GM12878 (cell line): ENCODE measurements at regions not wholly inside any gene's neighbourhood (a gene's known extent, or its start where the extent isn't known, plus 50 kb on each side); places are given as distances from the start of the nearest gene placed in this dataset.

ENCODE experiments used
- ATAC-seq: fragments of 200-7000 bp; cut with Tn5 transposase; 3 replicates; pipeline ENCODE4 v1.9.1; 2020; ENCODE audit warnings: mild to moderate bottlenecking, moderate library complexity
- BruUV-seq: library from RNA; stranded (reverse); fragments of 400-500 nt; replicated peaks from 2 replicates; lab custom pipeline; 2021; lab: Mats Ljungman, UMichigan
- CTCF ChIA-PET: fragments of 300-600 bp; sonication (Branson Sonifier 250); formaldehyde crosslinking; extraction: SDS; loops from one replicate; lab custom pipeline; 2021; ENCODE audit warnings: inconsistent platforms; lab: Yijun Ruan, JAX
- POLR2A ChIA-PET: fragments of 350-600 bp; formaldehyde crosslinking; extraction: SDS; loops from one replicate; lab custom pipeline; 2021; ENCODE audit warnings: inconsistent platforms; lab: Charles Lee
- RAD21 ChIA-PET: fragments of 300-600 bp; sonication (Branson Sonifier 250); formaldehyde crosslinking; loops from one replicate; lab custom pipeline; 2023; ENCODE audit warnings: antibody characterized with exemption; ENCODE audit not compliant: unreplicated experiment; lab: Charles Lee
- SMC1A ChIA-PET: fragments of 300-600 bp; sonication (Branson Sonifier 250); formaldehyde crosslinking; loops from one replicate; lab custom pipeline; 2023; ENCODE audit not compliant: unreplicated experiment, uncharacterized antibody; lab: Charles Lee
- DNase-seq: peaks from one replicate; pipeline ENCODE4 v3.0.0-alpha.2; 2011; ENCODE audit warnings: low read depth, low spot score
- FAIRE-seq: peaks from 3 replicates; lab custom pipeline; 2011; peaks lifted over from hg19 to GRCh38; lab: Jason Lieb, UNC
- H2AFZ ChIP-seq: 2 replicates; pipeline ENCODE4 v1.6.0; 2011; ENCODE audit warnings: low read depth, low read length, control low read depth; ENCODE audit not compliant: control insufficient read depth
- H3K27ac ChIP-seq: 2 replicates; pipeline ENCODE4 v1.5.1; 2011; ENCODE audit warnings: control low read depth; ENCODE audit not compliant: control insufficient read depth, insufficient read depth
- H3K27me3 ChIP-seq, 2 experiments: replicated peaks in 1 of 2; 2 replicates each; pipeline versions ENCODE4 v1.6.0 to v1.6.1; 2011; ENCODE audit warnings: low read length in 1 of 2; ENCODE audit not compliant: control insufficient read depth in 2 of 2, insufficient read depth in 2 of 2
- H3K36me3 ChIP-seq, 2 experiments: 2 replicates each; pipeline ENCODE4 v1.5.1; 2011; ENCODE audit warnings: low read length in 1 of 2; ENCODE audit not compliant: control insufficient read depth in 2 of 2, insufficient read depth in 2 of 2
- H3K4me1 ChIP-seq: 2 replicates; pipeline ENCODE4 v1.6.1; 2011; ENCODE audit warnings: mild to moderate bottlenecking, low read length, moderate library complexity, mixed read lengths; ENCODE audit not compliant: control insufficient read depth, insufficient read depth
- H3K4me2 ChIP-seq: 2 replicates; pipeline ENCODE4 v1.6.0; 2011; ENCODE audit warnings: control low read depth; ENCODE audit not compliant: control insufficient read depth, insufficient read depth
- H3K4me3 ChIP-seq: fragments of 200-600 bp; sonication (generic); 2 replicates; pipeline ENCODE4 v1.5.1; 2016
- H3K79me2 ChIP-seq: 2 replicates; pipeline ENCODE4 v1.6.0; 2011; ENCODE audit warnings: low read length; ENCODE audit not compliant: control insufficient read depth, insufficient read depth
- H3K9ac ChIP-seq: 2 replicates; pipeline ENCODE4 v1.8.0; 2011; ENCODE audit warnings: low read length, control low read depth, mixed read lengths; ENCODE audit not compliant: control insufficient read depth, insufficient read depth
- H3K9me3 ChIP-seq: replicated peaks from 3 replicates; pipeline ENCODE4 v1.5.1; 2011; ENCODE audit warnings: mild to moderate bottlenecking, low read length; ENCODE audit not compliant: control insufficient read depth, insufficient read depth
- H4K20me1 ChIP-seq: 2 replicates; pipeline ENCODE4 v1.6.0; 2011; ENCODE audit not compliant: control insufficient read depth, insufficient read depth
- EP300 ChIP-seq, 2 experiments: fragments of 150-350 bp in 1 of 2; IDR thresholded peaks; 2 replicates each; pipeline ENCODE4 v1.6.1; 2011 to 2012; ENCODE audit warnings: low read depth in 2 of 2, low read length in 2 of 2, borderline replicate concordance in 1 of 2, improper control_type of control experiment in 1 of 2, inconsistent platforms in 1 of 2; ENCODE audit not compliant: control insufficient read depth in 1 of 2
- KLF5 ChIP-seq: fragments of 450-650 bp; IDR thresholded peaks from 2 replicates; pipeline ENCODE4 v1.6.1; 2014; ENCODE audit warnings: mild to moderate bottlenecking; ENCODE audit not compliant: partially characterized antibody
- ZBED1 ChIP-seq: IDR thresholded peaks from 2 replicates; pipeline ENCODE4 v1.6.1; 2016; ENCODE audit warnings: borderline replicate concordance
- ZZZ3 ChIP-seq: IDR thresholded peaks from 2 replicates; pipeline ENCODE4 v1.6.1; 2011; ENCODE audit warnings: low read depth; ENCODE audit not compliant: control insufficient read depth, insufficient read length
- WGBS: methylation state at CpG from one replicate; pipeline ENCODE4 v1.1.6; 2016; ENCODE audit warnings: low lambda C conversion rate; ENCODE audit not compliant: insufficient replicate concordance, insufficient coverage; ENCODE audit errors: missing lambda C conversion rate; 5-methylcytosine and 5-hydroxymethylcytosine counted together
- in situ Hi-C: fragments of 300-500 bp; cut with MboI; formaldehyde crosslinking; loops from 9 replicates; pipeline ENCODE4 v1.14.3; 2018; ENCODE audit warnings: mixed read lengths
- intact Hi-C: fragments of 100-400 bp; cut with micrococcal nuclease; formaldehyde crosslinking; loops from one replicate; pipeline ENCODE4 v1.14.2; 2022; ENCODE audit not compliant: unreplicated experiment
- TF ChIP-seq, protein P1 (sequence below): IDR thresholded peaks from 2 replicates; pipeline ENCODE4 v1.6.1; 2012; ENCODE audit warnings: low read length, inconsistent platforms
- TF ChIP-seq, protein P2 (sequence below): IDR thresholded peaks from 2 replicates; pipeline ENCODE4 v1.6.1; 2012; ENCODE audit warnings: improper control_type of control experiment, low read depth, low read length; ENCODE audit not compliant: insufficient replicate concordance

- no peak overlapping the region for H3K4me2 ChIP-seq
- H2AFZ ChIP-seq: no peak overlapping the region
- H3K4me1 ChIP-seq: no peaks in the 10 kb centered on the region
- no peak overlapping the region for H3K9ac ChIP-seq
- intact Hi-C loops (no loop called here), in situ Hi-C loops (no loop called here)
- SMC1A ChIA-PET: interaction anchor here (0.7 kb wide), 1 partner anchor 877 kb away, joined by 3 read pairs; no protein-coding TSS in a partner anchor
- TF ChIP-seq, protein P1, sequence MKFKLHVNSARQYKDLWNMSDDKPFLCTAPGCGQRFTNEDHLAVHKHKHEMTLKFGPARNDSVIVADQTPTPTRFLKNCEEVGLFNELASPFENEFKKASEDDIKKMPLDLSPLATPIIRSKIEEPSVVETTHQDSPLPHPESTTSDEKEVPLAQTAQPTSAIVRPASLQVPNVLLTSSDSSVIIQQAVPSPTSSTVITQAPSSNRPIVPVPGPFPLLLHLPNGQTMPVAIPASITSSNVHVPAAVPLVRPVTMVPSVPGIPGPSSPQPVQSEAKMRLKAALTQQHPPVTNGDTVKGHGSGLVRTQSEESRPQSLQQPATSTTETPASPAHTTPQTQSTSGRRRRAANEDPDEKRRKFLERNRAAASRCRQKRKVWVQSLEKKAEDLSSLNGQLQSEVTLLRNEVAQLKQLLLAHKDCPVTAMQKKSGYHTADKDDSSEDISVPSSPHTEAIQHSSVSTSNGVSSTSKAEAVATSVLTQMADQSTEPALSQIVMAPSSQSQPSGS: no peak
- TF ChIP-seq KLF5 (no peak), EP300 (IDR thresholded peaks at IDR 0.05; ENCODE audit: borderline replicate concordance in 1 of 2, control insufficient read depth in 1 of 2, low read depth in 2 of 2, low read length in 2 of 2) (no peak), ZBED1 (no peak)
- H3K36me3 ChIP-seq: no peaks in the 10 kb centered on the region
- H3K79me2 ChIP-seq: no peaks in the 10 kb centered on the region
- no TSS peak for BruUV-seq
- CTCF ChIA-PET: interaction anchor here (0.7 kb wide), 1 partner anchor 386 kb away, joined by 3 read pairs; no protein-coding TSS in a partner anchor
- no peaks in the 10 kb centered on the region for H3K27me3 ChIP-seq
- ATAC-seq (no peak), FAIRE-seq (no peak), DNase-seq (no peak)
- POLR2A ChIA-PET: no interaction called here
- WGBS: 58% methylated on average over 10 of the region's 10 CpGs
- no peaks in the 10 kb centered on the region for H4K20me1 ChIP-seq
- no peaks in the 10 kb centered on the region; the same call in 2 of the 3 replicates for H3K9me3 ChIP-seq
- RAD21 ChIA-PET: no interaction called here
- no peak overlapping the region for H3K4me3 ChIP-seq
- H3K27ac ChIP-seq: no peak overlapping the region
Observed at GRCh38 chr7:67857698-67858097, 861.1 kb downstream of the TYW1 start.

DNA sequence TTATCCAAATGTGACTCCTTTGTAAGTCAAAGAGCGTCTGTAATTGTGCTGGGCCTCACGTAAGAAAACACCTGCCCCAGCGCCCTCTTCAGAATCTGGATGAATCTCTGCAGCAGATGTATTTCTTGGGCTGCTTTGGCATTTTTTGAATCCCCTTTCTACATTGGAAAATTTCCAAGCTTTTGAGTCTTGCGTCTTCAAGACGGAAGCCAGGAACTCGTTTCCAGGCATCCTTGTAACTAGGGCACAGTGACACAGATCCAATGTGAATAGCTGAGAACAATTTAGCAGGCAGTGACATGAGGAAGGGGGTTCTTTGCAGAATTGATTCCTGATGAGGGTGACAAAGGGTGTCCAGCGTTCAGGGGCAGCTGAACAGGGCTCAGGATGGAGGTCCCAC lies 862.3 kb downstream of the TYW1 start:
- ChIA-PET SMC1A (no interaction called here), POLR2A (no interaction called here), RAD21 (no interaction called here), CTCF (no interaction called here)
- in situ Hi-C loops: no loop called here
- TF ChIP-seq, protein P2, sequence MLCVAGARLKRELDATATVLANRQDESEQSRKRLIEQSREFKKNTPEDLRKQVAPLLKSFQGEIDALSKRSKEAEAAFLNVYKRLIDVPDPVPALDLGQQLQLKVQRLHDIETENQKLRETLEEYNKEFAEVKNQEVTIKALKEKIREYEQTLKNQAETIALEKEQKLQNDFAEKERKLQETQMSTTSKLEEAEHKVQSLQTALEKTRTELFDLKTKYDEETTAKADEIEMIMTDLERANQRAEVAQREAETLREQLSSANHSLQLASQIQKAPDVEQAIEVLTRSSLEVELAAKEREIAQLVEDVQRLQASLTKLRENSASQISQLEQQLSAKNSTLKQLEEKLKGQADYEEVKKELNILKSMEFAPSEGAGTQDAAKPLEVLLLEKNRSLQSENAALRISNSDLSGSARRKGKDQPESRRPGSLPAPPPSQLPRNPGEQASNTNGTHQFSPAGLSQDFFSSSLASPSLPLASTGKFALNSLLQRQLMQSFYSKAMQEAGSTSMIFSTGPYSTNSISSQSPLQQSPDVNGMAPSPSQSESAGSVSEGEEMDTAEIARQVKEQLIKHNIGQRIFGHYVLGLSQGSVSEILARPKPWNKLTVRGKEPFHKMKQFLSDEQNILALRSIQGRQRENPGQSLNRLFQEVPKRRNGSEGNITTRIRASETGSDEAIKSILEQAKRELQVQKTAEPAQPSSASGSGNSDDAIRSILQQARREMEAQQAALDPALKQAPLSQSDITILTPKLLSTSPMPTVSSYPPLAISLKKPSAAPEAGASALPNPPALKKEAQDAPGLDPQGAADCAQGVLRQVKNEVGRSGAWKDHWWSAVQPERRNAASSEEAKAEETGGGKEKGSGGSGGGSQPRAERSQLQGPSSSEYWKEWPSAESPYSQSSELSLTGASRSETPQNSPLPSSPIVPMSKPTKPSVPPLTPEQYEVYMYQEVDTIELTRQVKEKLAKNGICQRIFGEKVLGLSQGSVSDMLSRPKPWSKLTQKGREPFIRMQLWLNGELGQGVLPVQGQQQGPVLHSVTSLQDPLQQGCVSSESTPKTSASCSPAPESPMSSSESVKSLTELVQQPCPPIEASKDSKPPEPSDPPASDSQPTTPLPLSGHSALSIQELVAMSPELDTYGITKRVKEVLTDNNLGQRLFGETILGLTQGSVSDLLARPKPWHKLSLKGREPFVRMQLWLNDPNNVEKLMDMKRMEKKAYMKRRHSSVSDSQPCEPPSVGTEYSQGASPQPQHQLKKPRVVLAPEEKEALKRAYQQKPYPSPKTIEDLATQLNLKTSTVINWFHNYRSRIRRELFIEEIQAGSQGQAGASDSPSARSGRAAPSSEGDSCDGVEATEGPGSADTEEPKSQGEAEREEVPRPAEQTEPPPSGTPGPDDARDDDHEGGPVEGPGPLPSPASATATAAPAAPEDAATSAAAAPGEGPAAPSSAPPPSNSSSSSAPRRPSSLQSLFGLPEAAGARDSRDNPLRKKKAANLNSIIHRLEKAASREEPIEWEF: no peak
- TF ChIP-seq ZZZ3: no peak
- H3K4me3 ChIP-seq: no peak overlapping the region
- no peaks in the 10 kb centered on the region; the same call in 2 of the 3 replicates for H3K9me3 ChIP-seq
- WGBS: 46% methylated on average over 7 of the region's 7 CpGs
- H3K27me3 ChIP-seq: no peaks in the 10 kb centered on the region
- BruUV-seq: no TSS peak
- no peaks in the 10 kb centered on the region for H3K79me2 ChIP-seq
- no peaks in the 10 kb centered on the region for H3K4me1 ChIP-seq
- ATAC-seq (no peak), FAIRE-seq (no peak), DNase-seq (no peak)
- no peak overlapping the region for H3K9ac ChIP-seq
- H3K4me2 ChIP-seq: no peak overlapping the region
- H2AFZ ChIP-seq: no peak overlapping the region
- intact Hi-C loops: no loop called here
- H3K36me3 ChIP-seq: no peaks in the 10 kb centered on the region
- H4K20me1 ChIP-seq: no peaks in the 10 kb centered on the region
- H3K27ac ChIP-seq: no peak overlapping the region
